Esophagus muscularis mucosa (tissue), 3 donors: ENCODE measurements at regions not wholly inside any gene's neighbourhood (a gene's known extent, or its start where the extent isn't known, plus 50 kb on each side); places are given as distances from the start of the nearest gene placed in this dataset.

Experiments
- POLR2AphosphoS5 ChIP-seq, 2 donors: sonication (generic); formaldehyde crosslinking; IDR thresholded peaks; one replicate each; pipeline ENCODE4 v1.6.1; 2017; ENCODE audit warnings: antibody characterized with exemption in 2 of 2
- TF ChIP-seq, protein P1 (sequence below), 3 experiments: fragments of 200-600 bp in 2 of 3; fragments of 450-650 bp in 1 of 3; sonication (generic) in 2 of 3; IDR thresholded peaks; one replicate each; pipeline ENCODE4 v1.5.1; 2017 to 2019; ENCODE audit warnings: antibody characterized with exemption in 3 of 3, mild to moderate bottlenecking in 2 of 3, moderate library complexity in 1 of 3

DNA sequence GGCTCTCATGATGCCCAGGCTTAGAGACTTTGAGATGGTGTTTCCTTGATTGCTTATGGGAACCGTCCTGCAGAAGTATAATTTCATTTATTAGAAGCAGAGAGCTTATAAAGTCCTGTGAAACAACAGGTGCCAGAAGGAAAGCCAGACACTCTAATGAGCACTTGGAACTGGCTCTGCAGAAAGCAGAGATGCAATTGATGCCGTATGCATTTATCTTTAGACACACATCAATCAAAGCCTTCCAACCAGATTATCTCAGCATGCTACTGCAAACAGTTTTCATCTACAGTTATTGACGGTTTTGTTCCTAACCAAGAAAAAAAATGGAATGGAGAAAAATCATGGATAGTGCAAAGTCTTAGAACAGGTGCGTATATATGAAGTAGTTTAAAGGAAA is 371.7 kb upstream of the PRKCQ start:
- TF ChIP-seq, protein P1, sequence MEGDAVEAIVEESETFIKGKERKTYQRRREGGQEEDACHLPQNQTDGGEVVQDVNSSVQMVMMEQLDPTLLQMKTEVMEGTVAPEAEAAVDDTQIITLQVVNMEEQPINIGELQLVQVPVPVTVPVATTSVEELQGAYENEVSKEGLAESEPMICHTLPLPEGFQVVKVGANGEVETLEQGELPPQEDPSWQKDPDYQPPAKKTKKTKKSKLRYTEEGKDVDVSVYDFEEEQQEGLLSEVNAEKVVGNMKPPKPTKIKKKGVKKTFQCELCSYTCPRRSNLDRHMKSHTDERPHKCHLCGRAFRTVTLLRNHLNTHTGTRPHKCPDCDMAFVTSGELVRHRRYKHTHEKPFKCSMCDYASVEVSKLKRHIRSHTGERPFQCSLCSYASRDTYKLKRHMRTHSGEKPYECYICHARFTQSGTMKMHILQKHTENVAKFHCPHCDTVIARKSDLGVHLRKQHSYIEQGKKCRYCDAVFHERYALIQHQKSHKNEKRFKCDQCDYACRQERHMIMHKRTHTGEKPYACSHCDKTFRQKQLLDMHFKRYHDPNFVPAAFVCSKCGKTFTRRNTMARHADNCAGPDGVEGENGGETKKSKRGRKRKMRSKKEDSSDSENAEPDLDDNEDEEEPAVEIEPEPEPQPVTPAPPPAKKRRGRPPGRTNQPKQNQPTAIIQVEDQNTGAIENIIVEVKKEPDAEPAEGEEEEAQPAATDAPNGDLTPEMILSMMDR (IDR thresholded peaks at IDR 0.05), result no peak
- no peak for TF ChIP-seq POLR2AphosphoS5 (IDR thresholded peaks at IDR 0.05)
